ENCODE measurements at regions not wholly inside any gene's neighbourhood (a gene's known extent, or its start where the extent isn't known, plus 50 kb on each side); places are given as distances from the start of the nearest gene placed in this dataset.
A peak's percentile ranks its signal among the peaks of the same experiment; 100 is the strongest.

GRCh38 chr3:14252321-14253021 lies 73.9 kb downstream of the LSM3 start:
- Mint-ChIP-seq H3K4me3 (no peak overlapping the region), H3K9me3 (no peaks in the 10 kb centered on the region), H3K36me3 (no peaks in the 10 kb centered on the region), H3K27ac (no peak overlapping the region), H3K27me3 (peaks cover 17 to 24% of the 10 kb centered on the region in 2 donors), H3K4me1 (no peaks in the 10 kb centered on the region)
- no peak for DNase-seq
- ATAC-seq (replicated peaks): no peak

- Mint-ChIP-seq H3K27ac (no peak overlapping the region), H3K4me3 (no peak overlapping the region), H3K9me3 (no peaks in the 10 kb centered on the region), H3K27me3 (peaks cover 16 to 23% of the 10 kb centered on the region in 2 donors), H3K36me3 (no peaks in the 10 kb centered on the region), H3K4me1 (no peaks in the 10 kb centered on the region)
- DNase-seq: no peak
- no peak for ATAC-seq (replicated peaks)
Observed at GRCh38 chr3:14253022-14253706, 74.5 kb downstream of the LSM3 start.

- Mint-ChIP-seq H3K27me3 (peaks cover 11 to 16% of the 10 kb centered on the region in 2 donors), H3K4me1 (no peaks in the 10 kb centered on the region), H3K27ac (no peak overlapping the region), H3K9me3 (no peaks in the 10 kb centered on the region), H3K4me3 (no peak overlapping the region), H3K36me3 (no peaks in the 10 kb centered on the region)
- no peak for ATAC-seq (replicated peaks)
- DNase-seq: no peak
Observed at GRCh38 chr3:14253707-14254382, 75.2 kb downstream of the LSM3 start.

- no peaks in the 10 kb centered on the region for H3K4me1 Mint-ChIP-seq
- H3K27me3 Mint-ChIP-seq: peaks cover 11 to 16% of the 10 kb centered on the region in 2 donors
- H3K27ac Mint-ChIP-seq: no peak overlapping the region
- H3K4me3 Mint-ChIP-seq: no peak overlapping the region
- no peak for DNase-seq
- ATAC-seq (replicated peaks): no peak
- H3K9me3 Mint-ChIP-seq: no peaks in the 10 kb centered on the region
- no peaks in the 10 kb centered on the region for H3K36me3 Mint-ChIP-seq
Observed at GRCh38 chr3:14254812-14255702, 76.4 kb downstream of the LSM3 start.

GRCh38 chr3:14256046-14256445 lies 77.4 kb downstream of the LSM3 start:
- DNase-seq (no peak), ATAC-seq (replicated peaks) (no peak)
- H3K27me3 Mint-ChIP-seq: peaks cover 18 to 21% of the 10 kb centered on the region in 2 donors
- H3K27ac Mint-ChIP-seq: no peak overlapping the region
- H3K4me3 Mint-ChIP-seq: no peak overlapping the region
- no peaks in the 10 kb centered on the region for H3K9me3 Mint-ChIP-seq
- H3K4me1 Mint-ChIP-seq: no peaks in the 10 kb centered on the region
- no peaks in the 10 kb centered on the region for H3K36me3 Mint-ChIP-seq

- no peaks in the 10 kb centered on the region for H3K4me1 Mint-ChIP-seq
- H3K27ac Mint-ChIP-seq: no peak overlapping the region
- H3K9me3 Mint-ChIP-seq: no peaks in the 10 kb centered on the region
- no peak for DNase-seq
- H3K36me3 Mint-ChIP-seq: no peaks in the 10 kb centered on the region
- no peak overlapping the region for H3K4me3 Mint-ChIP-seq
- no peak for ATAC-seq (replicated peaks)
- H3K27me3 Mint-ChIP-seq: peaks cover 21% of the 10 kb centered on the region in 2 donors
Observed at GRCh38 chr3:14256561-14257342, 78.1 kb downstream of the LSM3 start.

GRCh38 chr3:14258906-14259904 lies 80.6 kb downstream of the LSM3 start:
- Mint-ChIP-seq H3K36me3 (no peaks in the 10 kb centered on the region), H3K27ac (no peak overlapping the region), H3K27me3 (peaks cover 30 to 39% of the 10 kb centered on the region in 2 donors), H3K4me3 (no peak overlapping the region), H3K4me1 (no peaks in the 10 kb centered on the region), H3K9me3 (no peaks in the 10 kb centered on the region)
- no peak for ATAC-seq (replicated peaks)
- no peak for DNase-seq

GRCh38 chr3:14260463-14260862 lies 81.8 kb downstream of the LSM3 start:
- no peak for DNase-seq
- no peak for ATAC-seq (replicated peaks)
- H3K4me1 Mint-ChIP-seq: no peaks in the 10 kb centered on the region

GRCh38 chr3:14261229-14261628 lies 82.6 kb downstream of the LSM3 start:
- DNase-seq: peak; percentile 60
- Mint-ChIP-seq H3K36me3 (no peaks in the 10 kb centered on the region), H3K9me3 (no peaks in the 10 kb centered on the region), H3K4me3 (no peak overlapping the region), H3K4me1 (no peaks in the 10 kb centered on the region), H3K27ac (no peak overlapping the region), H3K27me3 (peaks cover 32 to 35% of the 10 kb centered on the region in 2 donors)
- ATAC-seq (replicated peaks): peak; percentile 80 to 81

More at GRCh38 chr3:14260463-14260862, 81.8 kb downstream of the LSM3 start:
- no peaks in the 10 kb centered on the region for H3K36me3 Mint-ChIP-seq
- no peaks in the 10 kb centered on the region for H3K9me3 Mint-ChIP-seq
- no peak overlapping the region for H3K4me3 Mint-ChIP-seq
- peaks cover 28 to 34% of the 10 kb centered on the region in 2 donors for H3K27me3 Mint-ChIP-seq
- H3K27ac Mint-ChIP-seq: no peak overlapping the region

- no peak overlapping the region for H3K27ac Mint-ChIP-seq
- H3K4me3 Mint-ChIP-seq: no peak overlapping the region
- no peaks in the 10 kb centered on the region for H3K36me3 Mint-ChIP-seq
- DNase-seq: no peak
- no peak for ATAC-seq (replicated peaks)
- H3K4me1 Mint-ChIP-seq: no peaks in the 10 kb centered on the region
- H3K9me3 Mint-ChIP-seq: no peaks in the 10 kb centered on the region
- peaks cover 32 to 35% of the 10 kb centered on the region in 2 donors for H3K27me3 Mint-ChIP-seq
Observed at GRCh38 chr3:14262212-14262611, 83.6 kb downstream of the LSM3 start.

GRCh38 chr3:14262867-14263266 lies 84.2 kb downstream of the LSM3 start:
- DNase-seq (no peak), ATAC-seq (replicated peaks) (no peak)
- Mint-ChIP-seq H3K4me1 (no peaks in the 10 kb centered on the region), H3K27me3 (peaks cover 37 to 41% of the 10 kb centered on the region in 2 donors), H3K9me3 (no peaks in the 10 kb centered on the region), H3K36me3 (no peaks in the 10 kb centered on the region), H3K4me3 (no peak overlapping the region), H3K27ac (no peak overlapping the region)

- ATAC-seq (replicated peaks) (no peak), DNase-seq (no peak)
- Mint-ChIP-seq H3K27me3 (peaks cover 43 to 47% of the 10 kb centered on the region in 2 donors), H3K9me3 (peaks cover 0 to 2% of the 10 kb centered on the region in 2 donors), H3K4me3 (no peak overlapping the region), H3K36me3 (no peaks in the 10 kb centered on the region), H3K4me1 (no peaks in the 10 kb centered on the region), H3K27ac (no peak overlapping the region)
Observed at GRCh38 chr3:14263317-14264005, 84.8 kb downstream of the LSM3 start.
